ENCODE measurements at regions not wholly inside any gene's neighbourhood (a gene's known extent, or its start where the extent isn't known, plus 50 kb on each side); places are given as distances from the start of the nearest gene placed in this dataset.
A peak's percentile ranks its signal among the peaks of the same experiment; 100 is the strongest.

- no peak for ATAC-seq (ENCODE audit: low FRiP score)
- intact Hi-C loops (cut with DNase I), result no loop called here
- Histone ChIP-seq H3K36me3 (ENCODE audit: control insufficient read depth in 1 of 2, insufficient read depth in 2 of 2, low read length in 1 of 2) (no peaks in the 10 kb centered on the region), H3K4me1 (ENCODE audit: control insufficient read depth in 1 of 2, insufficient read depth in 2 of 2, low read length in 2 of 2) (no peaks in the 10 kb centered on the region), H3K27me3 (ENCODE audit: control insufficient read depth in 1 of 2, insufficient read depth in 2 of 2, low read length in 1 of 2) (no peaks in the 10 kb centered on the region), H3K4me3 (ENCODE audit: low read length in 2 of 2) (no peak overlapping the region), H3K9me3 (ENCODE audit: control insufficient read depth, low read length) (no peaks in the 10 kb centered on the region), H3K27ac (ENCODE audit: low read depth in 1 of 2, low read length in 2 of 2) (no peak overlapping the region)
- WGBS, 2 donors, result 98% methylated on average over 4 of the region's 4 CpGs
- DNase-seq, result no peak
These were observed 356.0 kb upstream of the RASGEF1B start for GRCh38 chr4:81827577-81828202.

GRCh38 chr4:81826817-81827424 is 355.2 kb upstream of the RASGEF1B start:
- no peaks in the 10 kb centered on the region for H3K27me3 ChIP-seq (ENCODE audit: control insufficient read depth in 1 of 2, insufficient read depth in 2 of 2, low read length in 1 of 2)
- no peak for ATAC-seq (ENCODE audit: low FRiP score)
- no peak for DNase-seq
- no peak overlapping the region for H3K4me3 ChIP-seq (ENCODE audit: low read length in 2 of 2)
- 81 to 95% methylated on average over 6 of the region's 6 CpGs for WGBS, 2 donors
- H3K4me1 ChIP-seq (ENCODE audit: control insufficient read depth in 1 of 2, insufficient read depth in 2 of 2, low read length in 2 of 2), result no peaks in the 10 kb centered on the region
- intact Hi-C loops (cut with DNase I), result no loop called here
- no peaks in the 10 kb centered on the region for H3K36me3 ChIP-seq (ENCODE audit: control insufficient read depth in 1 of 2, insufficient read depth in 2 of 2, low read length in 1 of 2)
- H3K27ac ChIP-seq (ENCODE audit: low read depth in 1 of 2, low read length in 2 of 2), result no peak overlapping the region
- H3K9me3 ChIP-seq (ENCODE audit: control insufficient read depth, low read length), result no peaks in the 10 kb centered on the region

GRCh38 chr4:81826335-81826734 is 354.6 kb upstream of the RASGEF1B start:
- Histone ChIP-seq H3K9me3 (ENCODE audit: control insufficient read depth, low read length) (no peaks in the 10 kb centered on the region), H3K27ac (ENCODE audit: low read depth in 1 of 2, low read length in 2 of 2) (no peak overlapping the region), H3K27me3 (ENCODE audit: control insufficient read depth in 1 of 2, insufficient read depth in 2 of 2, low read length in 1 of 2) (no peaks in the 10 kb centered on the region), H3K36me3 (ENCODE audit: control insufficient read depth in 1 of 2, insufficient read depth in 2 of 2, low read length in 1 of 2) (no peaks in the 10 kb centered on the region), H3K4me3 (ENCODE audit: low read length in 2 of 2) (no peak overlapping the region), H3K4me1 (ENCODE audit: control insufficient read depth in 1 of 2, insufficient read depth in 2 of 2, low read length in 2 of 2) (no peaks in the 10 kb centered on the region)
- intact Hi-C loops (cut with DNase I), result no loop called here
- ATAC-seq (ENCODE audit: low FRiP score), result no peak
- no peak for DNase-seq
- 61 to 71% methylated on average over 1 of the region's 1 CpG for WGBS, 2 donors

- 84 to 95% methylated on average over 8 of the region's 8 CpGs for WGBS, 2 donors
These were observed 346.7 kb upstream of the RASGEF1B start for GRCh38 chr4:81818385-81818920.

GRCh38 chr4:81816031-81816761 is 344.5 kb upstream of the RASGEF1B start:
- no peaks in the 10 kb centered on the region for H3K9me3 ChIP-seq (ENCODE audit: control insufficient read depth, low read length)
- no peaks in the 10 kb centered on the region for H3K27me3 ChIP-seq (ENCODE audit: control insufficient read depth in 1 of 2, insufficient read depth in 2 of 2, low read length in 1 of 2)
- intact Hi-C loops (cut with DNase I), result no loop called here
- no peak for DNase-seq
- WGBS, 2 donors, result 82 to 84% methylated on average over 3 of the region's 3 CpGs
- H3K4me3 ChIP-seq (ENCODE audit: low read length in 2 of 2), result no peak overlapping the region
- peaks cover 7 to 12% of the 10 kb centered on the region in 2 donors for H3K4me1 ChIP-seq (ENCODE audit: control insufficient read depth in 1 of 2, insufficient read depth in 2 of 2, low read length in 2 of 2)
- H3K36me3 ChIP-seq (ENCODE audit: control insufficient read depth in 1 of 2, insufficient read depth in 2 of 2, low read length in 1 of 2), result no peaks in the 10 kb centered on the region
- no peak overlapping the region for H3K27ac ChIP-seq (ENCODE audit: low read depth in 1 of 2, low read length in 2 of 2)
- ATAC-seq (ENCODE audit: low FRiP score), result no peak

More at GRCh38 chr4:81818385-81818920, 346.7 kb upstream of the RASGEF1B start:
- DNase-seq (no peak), ATAC-seq (ENCODE audit: low FRiP score) (no peak)
- no peaks in the 10 kb centered on the region for H3K9me3 ChIP-seq (ENCODE audit: control insufficient read depth, low read length)
- no peak overlapping the region for H3K4me3 ChIP-seq (ENCODE audit: low read length in 2 of 2)
- peaks cover 7 to 12% of the 10 kb centered on the region in 2 donors for H3K4me1 ChIP-seq (ENCODE audit: control insufficient read depth in 1 of 2, insufficient read depth in 2 of 2, low read length in 2 of 2)
- intact Hi-C loops (cut with DNase I), result no loop called here
- no peaks in the 10 kb centered on the region for H3K27me3 ChIP-seq (ENCODE audit: control insufficient read depth in 1 of 2, insufficient read depth in 2 of 2, low read length in 1 of 2)
- no peaks in the 10 kb centered on the region for H3K36me3 ChIP-seq (ENCODE audit: control insufficient read depth in 1 of 2, insufficient read depth in 2 of 2, low read length in 1 of 2)
- no peak overlapping the region for H3K27ac ChIP-seq (ENCODE audit: low read depth in 1 of 2, low read length in 2 of 2)

- peaks cover 7 to 12% of the 10 kb centered on the region in 2 donors for H3K4me1 ChIP-seq (ENCODE audit: control insufficient read depth in 1 of 2, insufficient read depth in 2 of 2, low read length in 2 of 2)
- no peaks in the 10 kb centered on the region for H3K9me3 ChIP-seq (ENCODE audit: control insufficient read depth, low read length)
- WGBS, 2 donors, result 8 to 9% methylated on average over 3 of the region's 3 CpGs
- H3K27me3 ChIP-seq (ENCODE audit: control insufficient read depth in 1 of 2, insufficient read depth in 2 of 2, low read length in 1 of 2), result no peaks in the 10 kb centered on the region
- H3K27ac ChIP-seq (ENCODE audit: low read depth in 1 of 2, low read length in 2 of 2), result peak overlapping the region; percentile 14 to 82
- no peak overlapping the region for H3K4me3 ChIP-seq (ENCODE audit: low read length in 2 of 2)
- peak in 1 of 2 donors; percentile 71 for DNase-seq
- ATAC-seq (ENCODE audit: low FRiP score), result peak; percentile 56
- intact Hi-C loops (cut with DNase I), result no loop called here
- H3K36me3 ChIP-seq (ENCODE audit: control insufficient read depth in 1 of 2, insufficient read depth in 2 of 2, low read length in 1 of 2), result no peaks in the 10 kb centered on the region
These were observed 343.4 kb upstream of the RASGEF1B start for GRCh38 chr4:81814987-81815541.

- no peak for ATAC-seq (ENCODE audit: low FRiP score)
- no peak overlapping the region for H3K27ac ChIP-seq (ENCODE audit: low read depth in 1 of 2, low read length in 2 of 2)
- no peaks in the 10 kb centered on the region for H3K36me3 ChIP-seq (ENCODE audit: control insufficient read depth in 1 of 2, insufficient read depth in 2 of 2, low read length in 1 of 2)
- intact Hi-C loops (cut with DNase I), result no loop called here
- H3K4me3 ChIP-seq (ENCODE audit: low read length in 2 of 2), result no peak overlapping the region
- 84 to 94% methylated on average over 5 of the region's 5 CpGs for WGBS, 2 donors
- H3K9me3 ChIP-seq (ENCODE audit: control insufficient read depth, low read length), result no peaks in the 10 kb centered on the region
- no peaks in the 10 kb centered on the region for H3K27me3 ChIP-seq (ENCODE audit: control insufficient read depth in 1 of 2, insufficient read depth in 2 of 2, low read length in 1 of 2)
- no peak for DNase-seq
- peaks cover 7 to 12% of the 10 kb centered on the region in 2 donors for H3K4me1 ChIP-seq (ENCODE audit: control insufficient read depth in 1 of 2, insufficient read depth in 2 of 2, low read length in 2 of 2)
These were observed 340.0 kb upstream of the RASGEF1B start for GRCh38 chr4:81811562-81812293.

- Histone ChIP-seq H3K27ac (ENCODE audit: low read depth in 1 of 2, low read length in 2 of 2) (no peak overlapping the region), H3K27me3 (ENCODE audit: control insufficient read depth in 1 of 2, insufficient read depth in 2 of 2, low read length in 1 of 2) (no peaks in the 10 kb centered on the region), H3K4me3 (ENCODE audit: low read length in 2 of 2) (no peak overlapping the region), H3K4me1 (ENCODE audit: control insufficient read depth in 1 of 2, insufficient read depth in 2 of 2, low read length in 2 of 2) (no peaks in the 10 kb centered on the region), H3K36me3 (ENCODE audit: control insufficient read depth in 1 of 2, insufficient read depth in 2 of 2, low read length in 1 of 2) (no peaks in the 10 kb centered on the region), H3K9me3 (ENCODE audit: control insufficient read depth, low read length) (no peaks in the 10 kb centered on the region)
- ATAC-seq (ENCODE audit: low FRiP score) (no peak), DNase-seq (no peak)
- intact Hi-C loops (cut with DNase I), result no loop called here
- WGBS, 2 donors, result 43 to 47% methylated on average over 2 of the region's 2 CpGs
These were observed 336.4 kb upstream of the RASGEF1B start for GRCh38 chr4:81808011-81808672.

Measured in aorta (tissue), 5 donors.